UCSD-AML1 (cell line): ENCODE measurements at regions not wholly inside any gene's neighbourhood (a gene's known extent, or its start where the extent isn't known, plus 50 kb on each side); places are given as distances from the start of the nearest gene placed in this dataset.

Source experiments
- DNase-seq: peaks from one replicate; lab custom pipeline; 2025; ENCODE audit not compliant: unreplicated experiment; lab: John Stamatoyannopoulos, UW

GRCh38 chr5:143732402-143732801 lies 79.6 kb upstream of the HMHB1 start:
- DNase-seq: no peak

- no peak for DNase-seq
These were observed 81.7 kb upstream of the HMHB1 start for GRCh38 chr5:143730112-143730801.

- no peak for DNase-seq
These were observed 82.5 kb upstream of the HMHB1 start for GRCh38 chr5:143729334-143729946.

DNA sequence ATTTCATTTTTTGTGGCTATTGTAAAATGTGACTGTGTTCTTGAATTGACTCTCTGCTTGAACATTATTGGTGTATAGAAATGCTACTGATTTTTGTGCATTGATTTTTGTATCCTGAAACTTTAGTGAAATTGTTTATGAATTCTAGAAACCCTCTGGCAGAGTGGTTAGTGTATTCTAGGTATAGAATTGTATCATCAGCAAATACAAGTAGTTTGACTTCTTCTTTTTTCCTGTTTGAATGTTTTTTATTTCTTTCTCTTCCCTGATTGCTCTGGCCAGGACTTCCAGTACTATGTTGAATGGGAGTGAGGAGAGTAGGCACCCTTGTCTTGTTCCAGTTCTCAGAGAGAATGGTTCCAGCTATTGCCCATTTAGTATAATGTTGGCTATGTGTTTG lies 88.8 kb upstream of the HMHB1 start:
- DNase-seq: no peak

DNA sequence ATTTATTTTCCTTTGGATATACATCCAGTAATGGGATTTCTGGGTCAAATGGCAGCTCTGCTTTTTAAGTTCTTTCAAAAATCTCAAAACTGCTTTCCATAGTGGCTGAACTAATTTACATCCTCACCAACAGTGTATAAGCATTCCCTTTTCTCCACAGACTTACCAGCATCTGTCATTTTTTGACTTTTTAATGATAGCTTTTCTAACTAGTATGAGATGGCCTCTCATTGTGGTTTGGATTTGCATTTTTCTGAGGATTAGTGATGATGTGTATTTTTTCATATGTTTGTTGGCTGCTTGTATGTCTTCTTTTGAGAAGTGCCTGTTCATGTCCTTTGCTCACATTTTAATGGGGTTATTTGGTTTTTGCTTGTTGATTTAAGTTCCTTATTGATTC lies 90.0 kb upstream of the HMHB1 start:
- no peak for DNase-seq

- no peak for DNase-seq
These were observed 91.3 kb upstream of the HMHB1 start for GRCh38 chr5:143720689-143721088.

DNA sequence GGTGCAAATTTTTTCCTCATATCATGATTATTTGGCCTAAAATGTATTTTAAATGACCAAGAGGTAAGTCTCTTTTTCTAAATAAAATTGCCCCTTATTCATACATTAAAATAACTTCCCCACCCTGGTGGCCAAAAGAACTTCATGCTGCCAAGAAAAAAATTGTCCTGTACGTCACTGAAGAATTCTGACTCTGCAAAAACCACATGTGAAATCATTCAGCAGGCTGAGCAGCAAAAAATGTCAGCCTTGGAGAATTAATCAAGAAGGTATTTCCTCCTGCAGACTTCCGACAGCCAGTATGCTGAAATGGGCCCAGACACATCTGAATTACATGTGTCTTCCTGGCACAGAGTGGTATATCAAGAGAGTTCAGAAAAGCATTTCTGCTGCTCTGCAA lies 94.6 kb upstream of the HMHB1 start:
- no peak for DNase-seq

- no peak for DNase-seq
These were observed 95.1 kb upstream of the HMHB1 start for GRCh38 chr5:143716881-143717280.

GRCh38 chr5:143715616-143716015 lies 96.3 kb upstream of the HMHB1 start:
- DNase-seq: no peak

DNA sequence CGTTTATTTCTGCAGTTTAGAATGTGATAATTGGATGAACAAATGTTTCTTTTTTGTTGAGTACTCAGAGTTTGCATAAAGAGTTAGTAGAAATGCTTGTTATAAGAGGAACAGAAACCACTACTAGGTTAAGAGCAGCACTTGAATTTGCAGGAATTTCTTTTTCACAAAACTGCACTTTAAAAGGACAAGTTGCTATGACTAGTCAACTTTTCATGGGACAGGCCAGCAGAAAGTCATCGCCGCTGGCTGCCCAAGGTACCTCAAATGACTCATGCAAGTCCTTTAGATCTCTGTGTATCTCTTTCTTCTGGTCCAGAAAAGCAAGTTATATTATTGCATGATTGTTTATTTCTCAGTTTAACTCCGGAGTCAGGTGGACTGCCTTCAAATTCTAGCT lies 97.3 kb upstream of the HMHB1 start:
- no peak for DNase-seq

DNA sequence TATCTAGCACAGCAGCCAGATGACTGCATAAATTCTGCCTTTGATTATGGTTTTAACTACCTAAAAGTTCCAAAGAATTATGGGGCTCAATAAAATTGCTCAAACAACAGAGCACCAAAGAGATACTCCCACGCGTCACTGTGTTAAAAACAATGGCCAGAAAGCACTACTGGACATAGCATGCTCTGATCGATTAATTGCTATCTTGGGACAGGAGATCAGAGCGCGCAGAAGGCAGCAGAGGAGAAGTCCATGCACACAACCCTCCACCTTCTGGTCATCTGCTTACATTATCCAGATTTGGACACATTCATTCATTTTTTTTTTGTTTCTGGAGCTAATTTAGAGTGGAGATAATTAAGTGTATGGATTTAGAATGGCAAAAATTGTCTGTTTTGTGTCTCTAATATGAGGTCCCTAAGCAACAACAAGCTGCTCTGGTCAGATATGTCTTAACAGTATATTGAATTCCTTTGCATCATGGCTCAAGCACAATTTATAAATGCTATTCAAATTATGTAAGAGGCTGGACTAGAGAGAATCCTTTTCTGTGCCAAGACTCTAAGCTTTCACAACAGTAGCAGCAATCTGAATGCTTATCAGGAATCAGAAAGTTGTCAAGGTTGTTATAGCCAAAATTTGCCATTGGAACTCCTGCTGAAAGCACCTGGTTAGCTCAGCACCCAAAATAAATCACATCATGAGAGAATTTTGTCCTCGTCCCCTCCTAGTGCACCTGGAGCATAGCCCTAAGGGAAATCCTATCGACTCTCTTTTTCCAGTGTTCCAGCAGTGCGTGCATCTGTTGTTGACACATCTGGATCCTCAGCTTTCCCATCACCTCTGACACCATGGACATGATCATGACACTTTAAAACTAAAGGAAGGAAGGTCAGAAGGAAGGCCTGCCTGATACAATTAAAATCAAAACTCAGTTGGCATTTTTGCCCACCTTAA lies 98.6 kb upstream of the HMHB1 start:
- DNase-seq: no peak

- no peak for DNase-seq
These were observed 103.3 kb upstream of the HMHB1 start for GRCh38 chr5:143708672-143709071.

GRCh38 chr5:143707806-143708205 lies 104.2 kb upstream of the HMHB1 start:
- DNase-seq: no peak

- no peak for DNase-seq
These were observed 106.6 kb upstream of the HMHB1 start for GRCh38 chr5:143705381-143705780.

DNA sequence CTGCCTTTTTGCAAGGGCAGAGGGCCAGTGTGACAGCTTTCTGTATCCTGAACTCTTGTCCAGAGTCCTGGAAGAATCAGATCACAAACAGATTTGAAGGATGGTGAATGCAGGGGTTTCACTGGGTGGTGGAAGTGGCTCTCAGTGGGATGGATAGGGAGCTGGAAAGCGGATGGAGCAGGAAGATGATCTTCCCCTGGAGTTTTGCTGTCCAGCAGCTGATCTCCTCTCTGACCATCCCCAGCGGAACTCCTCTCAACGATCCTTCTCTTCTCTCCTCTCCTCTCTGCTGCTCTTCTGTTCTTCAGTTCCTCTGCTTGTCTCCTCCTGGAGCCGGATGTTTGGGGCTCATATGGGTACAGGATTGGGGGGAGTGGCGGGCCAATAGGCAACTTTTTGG lies 108.3 kb upstream of the HMHB1 start:
- no peak for DNase-seq

DNA sequence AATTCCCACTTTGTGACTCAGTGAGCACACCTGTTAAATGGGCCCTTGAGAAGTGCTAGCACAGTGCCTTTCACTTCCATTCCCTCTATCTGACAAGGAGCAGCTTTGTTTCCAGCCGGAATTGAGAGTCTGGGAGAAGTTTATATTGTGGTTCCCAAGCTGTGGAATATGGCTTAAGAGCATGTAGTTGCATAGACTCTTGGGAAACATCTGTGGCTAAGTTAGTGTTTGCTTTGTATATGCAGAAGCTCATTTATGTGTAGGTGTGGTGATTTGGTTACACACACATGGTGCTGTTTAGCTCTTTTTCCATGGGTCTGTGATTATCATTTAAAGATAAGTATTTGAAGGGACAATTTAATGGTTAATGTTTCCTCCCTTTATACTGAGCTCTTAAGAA lies 110.5 kb upstream of the HMHB1 start:
- no peak for DNase-seq

DNA sequence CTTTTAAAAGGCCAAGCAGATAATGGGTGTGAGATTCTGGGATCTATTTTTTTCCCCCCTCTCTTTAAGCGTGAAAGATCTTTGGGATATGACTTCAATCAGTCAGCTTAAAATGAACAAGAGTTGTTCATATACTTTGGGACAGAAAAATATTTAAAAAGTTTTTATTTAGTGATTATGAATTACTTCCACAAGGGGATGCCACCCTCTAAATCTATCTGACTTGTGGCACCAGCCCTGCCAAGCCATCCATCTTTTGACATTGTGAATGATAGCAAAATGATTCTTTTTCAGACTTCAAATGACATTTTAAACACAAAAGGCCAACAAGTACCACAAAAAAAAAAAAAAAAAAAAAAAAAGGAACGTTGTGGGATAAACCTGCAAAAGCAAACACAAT lies 111.0 kb upstream of the HMHB1 start:
- no peak for DNase-seq

DNA sequence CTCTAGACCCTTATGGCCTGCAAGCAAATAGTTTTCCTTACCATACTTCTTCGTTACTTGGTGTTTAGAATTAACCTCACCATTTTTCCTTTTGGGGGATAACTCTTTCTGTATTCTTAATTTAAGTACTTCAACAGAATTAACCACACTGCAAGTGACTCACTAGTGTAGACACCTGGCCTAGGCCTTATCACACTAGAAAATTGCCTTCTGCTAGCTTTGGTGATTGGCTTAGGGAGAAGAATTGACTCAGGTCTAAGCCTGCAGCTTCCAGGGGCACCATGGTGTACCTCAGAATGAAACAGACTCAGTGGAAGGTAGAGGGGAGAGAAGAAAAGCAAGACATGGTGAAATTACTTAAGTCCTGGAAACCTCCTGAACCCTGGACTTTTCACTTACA lies 112.8 kb upstream of the HMHB1 start:
- DNase-seq: no peak

GRCh38 chr5:143698574-143698973 lies 113.4 kb upstream of the HMHB1 start:
- no peak for DNase-seq

- DNase-seq: no peak
These were observed 115.0 kb upstream of the HMHB1 start for GRCh38 chr5:143696921-143697320.

GRCh38 chr5:143695941-143696340 lies 116.0 kb upstream of the HMHB1 start:
- no peak for DNase-seq
